Prostate gland (tissue), 2 donors: ENCODE measurements at regions not wholly inside any gene's neighbourhood (a gene's known extent, or its start where the extent isn't known, plus 50 kb on each side); places are given as distances from the start of the nearest gene placed in this dataset.

Source experiments
- DNase-seq: peaks from one replicate; pipeline ENCODE4 v3.0.0-alpha.2; 2019; ENCODE audit warnings: low spot score
- H3K27ac ChIP-seq, 2 donors: fragments of 200-600 bp; sonication (generic); 2 replicates each; pipeline ENCODE4 v1.5.1; 2017 to 2019
- H3K27me3 ChIP-seq: fragments of 200-600 bp; sonication (generic); replicated peaks from 2 replicates; pipeline ENCODE4 v1.5.1; 2019; ENCODE audit not compliant: insufficient read depth
- H3K36me3 ChIP-seq, 2 donors: fragments of 200-600 bp; sonication (generic); 1 replicate in 1 of 2; 2 replicates in 1 of 2; pipeline versions ENCODE4 v1.5.1 to v1.8.1; 2017 to 2019
- H3K4me1 ChIP-seq: fragments of 200-600 bp; sonication (generic); replicated peaks from 2 replicates; pipeline ENCODE4 v1.5.1; 2019
- H3K4me3 ChIP-seq, 2 donors: fragments of 200-600 bp; sonication (generic); 2 replicates each; pipeline ENCODE4 v1.5.1; 2017 to 2019
- H3K9me3 ChIP-seq: fragments of 200-600 bp; sonication (generic); 2 replicates; pipeline ENCODE4 v1.5.1; 2017
- CTCF ChIP-seq, 4 experiments: fragments of 200-600 bp in 2 of 4; fragments of 450-650 bp in 2 of 4; sonication (generic) in 2 of 4; IDR thresholded peaks; 1 replicate in 3 of 4; 2 replicates in 1 of 4; pipeline ENCODE4 v1.5.1; 2016 to 2019; ENCODE audit warnings: antibody characterized with exemption in 4 of 4, mild to moderate bottlenecking in 2 of 4, moderate library complexity in 2 of 4
- POLR2A ChIP-seq: fragments of 450-650 bp; IDR thresholded peaks from one replicate; pipeline ENCODE4 v1.6.1; 2016; ENCODE audit warnings: antibody characterized with exemption, mild to moderate bottlenecking
- POLR2AphosphoS5 ChIP-seq: sonication (generic); formaldehyde crosslinking; IDR thresholded peaks from one replicate; pipeline ENCODE4 v1.6.1; 2017; ENCODE audit warnings: antibody characterized with exemption
- WGBS: methylation state at CpG from one replicate; pipeline ENCODE4 v1.1.5; 2018; 5-methylcytosine and 5-hydroxymethylcytosine counted together
- intact Hi-C: fragments of 100-400 bp; cut with DNase I; formaldehyde crosslinking; loops from one replicate; pipeline ENCODE4 v1.14.2; 2022

GRCh38 chr3:162015856-162016255 lies 519.2 kb downstream of the OTOL1 start:
- Histone ChIP-seq H3K27me3 (no peaks in the 10 kb centered on the region), H3K27ac (no peak overlapping the region), H3K36me3 (no peaks in the 10 kb centered on the region), H3K9me3 (no peaks in the 10 kb centered on the region), H3K4me1 (no peaks in the 10 kb centered on the region), H3K4me3 (no peak overlapping the region)
- DNase-seq, result no peak
- intact Hi-C loops, result no loop called here
- TF ChIP-seq POLR2A, result no peak

- no peak for TF ChIP-seq POLR2AphosphoS5
- no peak for TF ChIP-seq POLR2A
- no peak for TF ChIP-seq CTCF (IDR thresholded peaks at IDR 0.05)
- Histone ChIP-seq H3K4me1 (no peaks in the 10 kb centered on the region), H3K9me3 (no peaks in the 10 kb centered on the region), H3K27me3 (no peaks in the 10 kb centered on the region), H3K36me3 (no peaks in the 10 kb centered on the region), H3K27ac (no peak overlapping the region), H3K4me3 (no peak overlapping the region)
- DNase-seq, result no peak
- intact Hi-C loops, result no loop called here
- WGBS, result 62% methylated on average over 1 of the region's 1 CpG
These were observed 523.2 kb downstream of the OTOL1 start for GRCh38 chr3:162019817-162020216.

GRCh38 chr3:162021206-162021605 lies 524.6 kb downstream of the OTOL1 start:
- WGBS, result 70% methylated on average over 4 of the region's 4 CpGs

GRCh38 chr3:162022911-162023310 lies 526.3 kb downstream of the OTOL1 start:
- intact Hi-C loops, result no loop called here
- no peak for DNase-seq
- H3K9me3 ChIP-seq, result no peaks in the 10 kb centered on the region
- WGBS, result 82% methylated on average over 2 of the region's 2 CpGs
- no peaks in the 10 kb centered on the region for H3K36me3 ChIP-seq
- no peak overlapping the region for H3K4me3 ChIP-seq
- no peaks in the 10 kb centered on the region for H3K27me3 ChIP-seq
- no peak overlapping the region for H3K27ac ChIP-seq
- H3K4me1 ChIP-seq, result no peaks in the 10 kb centered on the region
- TF ChIP-seq CTCF (IDR thresholded peaks at IDR 0.05) (no peak), POLR2A (no peak), POLR2AphosphoS5 (no peak)

More at GRCh38 chr3:162021206-162021605, 524.6 kb downstream of the OTOL1 start:
- no peak for TF ChIP-seq POLR2AphosphoS5
- no peak for TF ChIP-seq CTCF (IDR thresholded peaks at IDR 0.05)
- no peak for TF ChIP-seq POLR2A
- Histone ChIP-seq H3K9me3 (no peaks in the 10 kb centered on the region), H3K36me3 (no peaks in the 10 kb centered on the region), H3K27me3 (no peaks in the 10 kb centered on the region), H3K27ac (no peak overlapping the region), H3K4me1 (no peaks in the 10 kb centered on the region), H3K4me3 (no peak overlapping the region)
- intact Hi-C loops, result no loop called here
- no peak for DNase-seq

- Histone ChIP-seq H3K27me3 (no peaks in the 10 kb centered on the region), H3K36me3 (no peaks in the 10 kb centered on the region), H3K4me3 (no peak overlapping the region), H3K9me3 (no peaks in the 10 kb centered on the region), H3K27ac (no peak overlapping the region), H3K4me1 (no peaks in the 10 kb centered on the region)
- DNase-seq, result no peak
- no peak for TF ChIP-seq POLR2A
- WGBS, result 84% methylated on average over 3 of the region's 3 CpGs
- intact Hi-C loops, result no loop called here
These were observed 533.1 kb downstream of the OTOL1 start for GRCh38 chr3:162029736-162030135.

GRCh38 chr3:162034368-162034767 lies 537.8 kb downstream of the OTOL1 start:
- no peak overlapping the region for H3K4me3 ChIP-seq
- H3K4me1 ChIP-seq, result no peaks in the 10 kb centered on the region
- intact Hi-C loops, result no loop called here
- no peak for DNase-seq
- H3K36me3 ChIP-seq, result no peaks in the 10 kb centered on the region
- H3K27me3 ChIP-seq, result no peaks in the 10 kb centered on the region
- H3K27ac ChIP-seq, result no peak overlapping the region
- TF ChIP-seq CTCF (IDR thresholded peaks at IDR 0.05) (no peak), POLR2AphosphoS5 (no peak), POLR2A (no peak)
- no peaks in the 10 kb centered on the region for H3K9me3 ChIP-seq
- WGBS, result 80% methylated on average over 2 of the region's 2 CpGs
